ENCODE measurements at regions not wholly inside any gene's neighbourhood (a gene's known extent, or its start where the extent isn't known, plus 50 kb on each side); places are given as distances from the start of the nearest gene placed in this dataset.

GRCh38 chr1:220325306-220325995, 53.2 kb upstream of the RAB3GAP2 start:
- Histone ChIP-seq H3K27ac (ENCODE audit: low read length) (no peak overlapping the region), H3K27me3 (ENCODE audit: insufficient read depth, low read depth, low read length) (no peaks in the 10 kb centered on the region)

DNA sequence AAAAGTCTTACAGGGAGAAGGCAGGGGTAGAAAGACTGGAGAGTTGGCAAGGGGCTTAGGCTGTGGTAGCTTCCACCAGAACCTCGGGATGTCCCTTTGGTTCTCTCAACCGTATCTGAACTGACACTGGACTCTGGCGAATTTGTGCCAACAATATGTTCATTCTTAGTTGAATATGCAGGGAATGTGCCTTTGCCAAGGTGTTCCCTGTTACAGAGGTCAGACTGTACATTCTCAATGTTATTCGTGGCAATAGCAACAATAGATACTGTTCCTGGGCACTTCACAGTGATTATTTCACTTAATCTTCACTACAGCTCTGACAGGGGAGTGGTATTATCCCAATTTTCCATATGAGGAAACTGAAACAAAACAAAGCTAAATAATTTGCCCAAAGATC, 51.5 kb upstream of the RAB3GAP2 start:
- no peaks in the 10 kb centered on the region for H3K9me2 ChIP-seq (ENCODE audit: insufficient read depth, low read length)
- TF ChIP-seq REST (IDR thresholded peaks at IDR 0.05; ENCODE audit: borderline replicate concordance): no peak
- no peak for TF ChIP-seq EZH2 (IDR thresholded peaks at IDR 0.05; ENCODE audit: borderline replicate concordance, insufficient read depth, low read length, poor library complexity, severe bottlenecking)
- TF ChIP-seq SMC3 (conservative IDR thresholded peaks at IDR 0.05; ENCODE audit: poor library complexity): no peak
- TF ChIP-seq MXI1 (conservative IDR thresholded peaks at IDR 0.05; ENCODE audit: poor library complexity, severe bottlenecking): no peak
- TF ChIP-seq TAF1 (IDR thresholded peaks at IDR 0.05; ENCODE audit: low read depth): no peak
- no peak for TF ChIP-seq POLR2AphosphoS5 (IDR thresholded peaks at IDR 0.05)
- TF ChIP-seq EP300 (conservative IDR thresholded peaks at IDR 0.05; ENCODE audit: poor library complexity, severe bottlenecking): no peak
- TF ChIP-seq, protein P1, sequence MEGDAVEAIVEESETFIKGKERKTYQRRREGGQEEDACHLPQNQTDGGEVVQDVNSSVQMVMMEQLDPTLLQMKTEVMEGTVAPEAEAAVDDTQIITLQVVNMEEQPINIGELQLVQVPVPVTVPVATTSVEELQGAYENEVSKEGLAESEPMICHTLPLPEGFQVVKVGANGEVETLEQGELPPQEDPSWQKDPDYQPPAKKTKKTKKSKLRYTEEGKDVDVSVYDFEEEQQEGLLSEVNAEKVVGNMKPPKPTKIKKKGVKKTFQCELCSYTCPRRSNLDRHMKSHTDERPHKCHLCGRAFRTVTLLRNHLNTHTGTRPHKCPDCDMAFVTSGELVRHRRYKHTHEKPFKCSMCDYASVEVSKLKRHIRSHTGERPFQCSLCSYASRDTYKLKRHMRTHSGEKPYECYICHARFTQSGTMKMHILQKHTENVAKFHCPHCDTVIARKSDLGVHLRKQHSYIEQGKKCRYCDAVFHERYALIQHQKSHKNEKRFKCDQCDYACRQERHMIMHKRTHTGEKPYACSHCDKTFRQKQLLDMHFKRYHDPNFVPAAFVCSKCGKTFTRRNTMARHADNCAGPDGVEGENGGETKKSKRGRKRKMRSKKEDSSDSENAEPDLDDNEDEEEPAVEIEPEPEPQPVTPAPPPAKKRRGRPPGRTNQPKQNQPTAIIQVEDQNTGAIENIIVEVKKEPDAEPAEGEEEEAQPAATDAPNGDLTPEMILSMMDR (IDR thresholded peaks at IDR 0.05; ENCODE audit: poor library complexity, severe bottlenecking): no peak
- TF ChIP-seq RAD21 (conservative IDR thresholded peaks at IDR 0.05): no peak
- H2AFZ ChIP-seq (ENCODE audit: low read depth, low read length): no peak overlapping the region
- no peaks in the 10 kb centered on the region for H3K36me3 ChIP-seq (ENCODE audit: insufficient read depth, low read length)
- no peaks in the 10 kb centered on the region for H3F3A ChIP-seq (ENCODE audit: insufficient read depth, low read length, poor library complexity, severe bottlenecking)
- H3K4me3 ChIP-seq (ENCODE audit: low read length): no peak overlapping the region
- H3K79me2 ChIP-seq (replicated peaks; ENCODE audit: insufficient read depth, low read length): no peaks in the 10 kb centered on the region
- H3K9me3 ChIP-seq (ENCODE audit: low read length): no peaks in the 10 kb centered on the region
- H3K27ac ChIP-seq (ENCODE audit: low read length): no peak overlapping the region
- H3K9ac ChIP-seq (ENCODE audit: low read length): no peak overlapping the region
- H4K20me1 ChIP-seq (ENCODE audit: insufficient read depth): no peaks in the 10 kb centered on the region
- no peaks in the 10 kb centered on the region for H3K27me3 ChIP-seq (ENCODE audit: insufficient read depth, low read depth, low read length)
- H3K4me2 ChIP-seq (ENCODE audit: low read length): no peak overlapping the region

More at GRCh38 chr1:220325306-220325995, 53.2 kb upstream of the RAB3GAP2 start:
- Histone ChIP-seq H3K36me3 (ENCODE audit: insufficient read depth, low read length) (no peaks in the 10 kb centered on the region), H3K79me2 (replicated peaks; ENCODE audit: insufficient read depth, low read length) (no peaks in the 10 kb centered on the region), H2AFZ (ENCODE audit: low read depth, low read length) (no peak overlapping the region), H3K9me3 (ENCODE audit: low read length) (no peaks in the 10 kb centered on the region), H3K9ac (ENCODE audit: low read length) (no peak overlapping the region), H3K9me2 (ENCODE audit: insufficient read depth, low read length) (no peaks in the 10 kb centered on the region), H4K20me1 (ENCODE audit: insufficient read depth) (no peaks in the 10 kb centered on the region), H3K4me2 (ENCODE audit: low read length) (no peak overlapping the region), H3K4me3 (ENCODE audit: low read length) (no peak overlapping the region), H3F3A (ENCODE audit: insufficient read depth, low read length, poor library complexity, severe bottlenecking) (no peaks in the 10 kb centered on the region)
- TF ChIP-seq EZH2 (IDR thresholded peaks at IDR 0.05; ENCODE audit: borderline replicate concordance, insufficient read depth, low read length, poor library complexity, severe bottlenecking) (no peak), MXI1 (conservative IDR thresholded peaks at IDR 0.05; ENCODE audit: poor library complexity, severe bottlenecking) (no peak)
- TF ChIP-seq, protein P1 (IDR thresholded peaks at IDR 0.05; ENCODE audit: poor library complexity, severe bottlenecking): no peak
